BLaER1 treated with 17β-estradiol and CSF1 and Interleukin-3, amounts not matched to agents 10 nM and 100 nM (cell line): ENCODE measurements at regions not wholly inside any gene's neighbourhood (a gene's known extent, or its start where the extent isn't known, plus 50 kb on each side); places are given as distances from the start of the nearest gene placed in this dataset.

Experiments used
- H3K27ac ChIP-seq, 11 experiments: shearing (Covaris generic); formaldehyde crosslinking; 2 replicates each; pipeline ENCODE4 v1.8.1; 2022
- H3K27me3 ChIP-seq, 11 experiments: shearing (Covaris generic); formaldehyde crosslinking; 2 replicates each; pipeline ENCODE4 v1.8.1; 2022
- H3K36me3 ChIP-seq, 11 experiments: shearing (Covaris generic); formaldehyde crosslinking; 2 replicates each; pipeline ENCODE4 v1.8.1; 2022
- H3K4me1 ChIP-seq, 10 experiments: shearing (Covaris generic); formaldehyde crosslinking; 2 replicates each; pipeline ENCODE4 v1.8.1; 2022
- H3K4me2 ChIP-seq, 11 experiments: shearing (Covaris generic); formaldehyde crosslinking; 2 replicates each; pipeline ENCODE4 v1.8.1; 2022
- H3K4me3 ChIP-seq, 10 experiments: shearing (Covaris generic); formaldehyde crosslinking; 2 replicates each; pipeline ENCODE4 v1.8.1; 2022
- H3K9ac ChIP-seq, 11 experiments: shearing (Covaris generic); formaldehyde crosslinking; 2 replicates each; pipeline ENCODE4 v1.8.1; 2022
- H3K9me3 ChIP-seq, 11 experiments: shearing (Covaris generic); formaldehyde crosslinking; replicated peaks in 1 of 11; 2 replicates each; pipeline ENCODE4 v1.8.1; 2022
- H4K20me1 ChIP-seq, 11 experiments: shearing (Covaris generic); formaldehyde crosslinking; 2 replicates each; pipeline ENCODE4 v1.8.1; 2022
- Cebpa-rat ChIP-seq, 11 experiments: shearing (Covaris generic); IDR thresholded peaks; 2 replicates each; pipeline ENCODE4 v1.8.1; 2022

DNA sequence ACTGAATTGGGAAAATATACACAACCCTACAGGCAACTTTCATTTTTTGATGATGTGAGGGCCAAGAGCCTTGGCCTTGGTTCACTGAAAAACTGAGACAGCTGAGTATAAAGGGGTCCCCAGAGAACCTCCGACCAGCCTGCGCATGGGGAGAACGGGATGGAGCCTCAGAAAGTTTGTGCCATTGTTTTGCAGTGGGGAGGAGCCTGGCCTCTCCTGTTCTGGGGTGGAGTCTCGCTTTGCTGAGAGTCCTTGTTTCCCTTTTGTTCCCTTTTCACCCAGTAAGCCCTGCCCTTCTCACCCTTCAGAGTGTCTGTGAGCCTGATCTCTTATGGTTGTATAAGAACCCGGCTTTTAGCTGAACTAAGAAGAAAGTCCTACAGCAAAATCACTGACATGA, 193.2 kb upstream of the AKR1E2 start:
- Histone ChIP-seq H3K27ac (no peak overlapping the region), H3K4me3 (no peak overlapping the region), H3K36me3 (no peaks in the 10 kb centered on the region), H3K9me3 (peaks cover 6 to 16% (median 9%) of the 10 kb centered on the region in 11 experiments; a peak in 21 of 22 replicates), H3K4me2 (no peak overlapping the region), H3K27me3 (no peaks in the 10 kb centered on the region), H3K9ac (no peak overlapping the region), H4K20me1 (no peaks in the 10 kb centered on the region), H3K4me1 (no peaks in the 10 kb centered on the region)
- TF ChIP-seq Cebpa-rat (IDR thresholded peaks at IDR 0.05), result no peak

GRCh38 chr10:4626919-4627318, 199.1 kb upstream of the AKR1E2 start:
- Histone ChIP-seq H3K27ac (no peak overlapping the region), H3K4me1 (peaks cover 0 to 6% (median 0%) of the 10 kb centered on the region in 10 experiments; a peak in 1 of 20 replicates), H3K4me2 (no peak overlapping the region), H3K27me3 (no peaks in the 10 kb centered on the region), H3K9me3 (peaks cover 16 to 38% (median 20%) of the 10 kb centered on the region in 11 experiments), H3K36me3 (no peaks in the 10 kb centered on the region), H4K20me1 (no peaks in the 10 kb centered on the region), H3K4me3 (no peak overlapping the region), H3K9ac (no peak overlapping the region)
- no peak for TF ChIP-seq Cebpa-rat (IDR thresholded peaks at IDR 0.05)

DNA sequence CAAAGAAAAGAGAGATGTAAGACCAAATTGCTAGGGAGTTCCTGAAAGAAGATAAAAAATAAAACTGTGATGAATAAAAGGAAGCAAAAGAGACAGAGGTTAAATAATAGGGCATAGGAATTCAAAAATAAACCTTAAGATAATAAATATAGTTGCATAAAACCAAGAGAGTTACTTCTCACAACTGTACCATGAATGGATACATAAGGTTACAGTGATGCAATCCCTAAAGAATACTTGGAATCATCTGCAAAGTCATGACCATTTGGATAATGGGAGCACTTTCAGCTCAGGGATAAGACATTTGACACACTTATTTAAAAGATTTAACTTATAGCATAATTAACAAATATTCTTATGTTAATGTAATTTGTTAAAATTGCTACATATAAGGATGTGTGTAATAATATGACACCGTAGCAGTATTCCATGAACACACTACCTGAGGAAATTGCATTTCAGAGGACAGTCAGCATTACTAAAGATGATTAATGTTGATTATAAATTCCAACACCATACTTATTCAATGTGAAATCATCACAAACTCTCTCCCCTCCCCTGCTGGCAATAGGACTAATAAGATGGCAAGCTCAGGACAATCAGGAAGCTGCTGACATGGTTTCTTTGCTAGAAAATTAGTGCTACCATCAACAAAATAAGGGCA, 202.1 kb upstream of the AKR1E2 start:
- 0 out of 22 replicates have a peak overlapping the region, but pooled peaks of 1 of the 11 experiments have one; percentile 8 for H3K4me2 ChIP-seq
- H3K27ac ChIP-seq, result no peak overlapping the region
- TF ChIP-seq Cebpa-rat (IDR thresholded peaks at IDR 0.05), result no peak
- no peaks in the 10 kb centered on the region for H3K27me3 ChIP-seq
- H3K4me1 ChIP-seq, result peaks cover 0 to 6% (median 0%) of the 10 kb centered on the region in 10 experiments; a peak in 1 of 20 replicates
- no peaks in the 10 kb centered on the region for H4K20me1 ChIP-seq
- H3K9me3 ChIP-seq, result peaks cover 16 to 33% (median 20%) of the 10 kb centered on the region in 11 experiments
- H3K4me3 ChIP-seq, result no peak overlapping the region
- H3K9ac ChIP-seq, result no peak overlapping the region
- H3K36me3 ChIP-seq, result no peaks in the 10 kb centered on the region

GRCh38 chr10:4623200-4623599, 202.8 kb upstream of the AKR1E2 start:
- Histone ChIP-seq H3K27me3 (no peaks in the 10 kb centered on the region), H3K4me3 (no peak overlapping the region), H4K20me1 (no peaks in the 10 kb centered on the region), H3K4me1 (peaks cover 0 to 6% (median 0%) of the 10 kb centered on the region in 10 experiments; a peak in 1 of 20 replicates), H3K27ac (no peak overlapping the region), H3K9me3 (peaks cover 13 to 26% (median 17%) of the 10 kb centered on the region in 11 experiments), H3K36me3 (no peaks in the 10 kb centered on the region), H3K4me2 (0 out of 22 replicates have a peak overlapping the region, but pooled peaks of 1 of the 11 experiments have one; percentile 8), H3K9ac (no peak overlapping the region)
- TF ChIP-seq Cebpa-rat (IDR thresholded peaks at IDR 0.05), result no peak

DNA sequence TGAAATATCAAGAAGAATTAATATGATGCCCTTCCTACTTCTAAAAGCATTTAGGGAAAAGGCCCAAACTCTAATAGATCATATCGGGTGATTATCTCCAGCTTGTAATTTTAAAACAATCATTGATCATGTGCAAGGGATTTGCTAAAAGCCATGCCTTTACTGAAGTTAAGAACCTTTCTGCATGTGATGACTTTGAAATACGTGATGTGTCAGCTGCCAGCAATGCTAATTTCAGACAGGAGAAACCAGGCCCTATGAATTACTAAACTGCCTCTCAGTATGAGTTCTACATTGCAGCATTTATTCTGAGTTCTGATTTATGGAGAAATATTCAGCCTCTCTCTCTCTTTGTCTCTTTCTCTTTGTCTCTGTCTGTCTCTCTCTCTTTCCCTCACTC, 203.6 kb upstream of the AKR1E2 start:
- Histone ChIP-seq H3K4me2 (no peak overlapping the region), H3K27ac (no peak overlapping the region), H4K20me1 (no peaks in the 10 kb centered on the region), H3K4me1 (peaks cover 0 to 6% (median 0%) of the 10 kb centered on the region in 10 experiments; a peak in 1 of 20 replicates), H3K9ac (no peak overlapping the region), H3K9me3 (peaks cover 6 to 22% (median 9%) of the 10 kb centered on the region in 11 experiments), H3K4me3 (no peak overlapping the region), H3K27me3 (no peaks in the 10 kb centered on the region), H3K36me3 (no peaks in the 10 kb centered on the region)
- no peak for TF ChIP-seq Cebpa-rat (IDR thresholded peaks at IDR 0.05)

DNA sequence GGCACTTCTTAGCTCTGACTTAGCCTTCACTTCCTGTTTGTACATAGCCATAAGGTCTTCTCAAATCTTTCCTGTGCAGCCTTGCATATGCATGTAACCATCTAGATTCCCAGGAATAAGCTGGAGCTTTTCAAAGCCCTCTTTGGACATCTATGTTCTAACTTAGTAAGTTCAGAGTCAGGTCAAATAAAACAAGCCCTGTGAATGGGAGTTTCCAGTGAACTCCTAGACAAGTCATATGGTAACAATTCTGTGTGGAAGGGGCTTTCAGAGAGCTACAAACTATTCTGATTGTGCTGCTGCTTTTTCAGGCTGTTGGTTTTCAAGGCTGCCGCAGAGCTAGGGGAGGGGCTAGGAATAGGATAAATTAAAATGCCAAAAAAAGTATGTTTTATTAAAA, 208.4 kb upstream of the AKR1E2 start:
- Histone ChIP-seq H3K27me3 (no peaks in the 10 kb centered on the region), H3K4me3 (no peak overlapping the region)

DNA sequence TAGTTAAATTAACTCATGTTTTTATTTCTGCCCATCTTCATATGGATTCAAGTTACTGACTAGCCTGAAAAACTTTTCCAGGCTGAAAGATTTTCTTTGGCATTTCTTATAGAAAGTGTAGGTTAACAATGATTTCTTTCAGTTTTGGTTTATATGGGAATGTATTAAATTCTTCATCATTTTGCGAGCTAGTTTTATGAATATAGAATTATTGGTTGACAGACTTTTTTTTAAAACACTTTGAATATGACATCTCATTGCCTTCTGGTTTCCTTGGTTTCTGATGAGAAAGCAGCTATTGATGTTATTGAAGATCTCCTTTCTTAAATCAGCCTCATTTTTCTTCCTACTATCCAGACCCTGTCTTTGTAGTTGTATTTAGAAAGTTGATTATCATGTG, 211.0 kb upstream of the AKR1E2 start:
- no peak for TF ChIP-seq Cebpa-rat (IDR thresholded peaks at IDR 0.05)
- H3K9ac ChIP-seq, result no peak overlapping the region

More for the DNA sequence above, 208.4 kb upstream of the AKR1E2 start:
- H3K4me2 ChIP-seq, result no peak overlapping the region
- no peaks in the 10 kb centered on the region for H3K4me1 ChIP-seq
- no peaks in the 10 kb centered on the region for H3K36me3 ChIP-seq
- H3K9me3 ChIP-seq, result peaks cover 12 to 38% (median 16%) of the 10 kb centered on the region in 11 experiments; a peak in 21 of 22 replicates
- no peaks in the 10 kb centered on the region for H4K20me1 ChIP-seq
- H3K9ac ChIP-seq, result no peak overlapping the region
- no peak for TF ChIP-seq Cebpa-rat (IDR thresholded peaks at IDR 0.05)
- H3K27ac ChIP-seq, result no peak overlapping the region

GRCh38 chr10:4609251-4609650, 216.8 kb upstream of the AKR1E2 start:
- peaks cover 0 to 3% (median 0%) of the 10 kb centered on the region in 11 experiments; a peak in 1 of 22 replicates for H3K9me3 ChIP-seq
- H3K27me3 ChIP-seq, result no peaks in the 10 kb centered on the region
- TF ChIP-seq Cebpa-rat (IDR thresholded peaks at IDR 0.05), result no peak
- no peak overlapping the region for H3K9ac ChIP-seq
- H3K36me3 ChIP-seq, result no peaks in the 10 kb centered on the region
- H3K27ac ChIP-seq, result no peak overlapping the region
- no peak overlapping the region for H3K4me3 ChIP-seq
- no peaks in the 10 kb centered on the region for H3K4me1 ChIP-seq
- H3K4me2 ChIP-seq, result no peak overlapping the region
- no peaks in the 10 kb centered on the region for H4K20me1 ChIP-seq

More for the DNA sequence above, 211.0 kb upstream of the AKR1E2 start:
- Histone ChIP-seq H3K4me3 (no peak overlapping the region), H3K9me3 (peaks cover 12 to 38% (median 16%) of the 10 kb centered on the region in 11 experiments; a peak in 21 of 22 replicates), H3K27ac (no peak overlapping the region), H3K4me1 (no peaks in the 10 kb centered on the region), H4K20me1 (no peaks in the 10 kb centered on the region), H3K4me2 (no peak overlapping the region), H3K27me3 (no peaks in the 10 kb centered on the region), H3K36me3 (no peaks in the 10 kb centered on the region)

GRCh38 chr10:4607681-4608080, 218.3 kb upstream of the AKR1E2 start:
- Histone ChIP-seq H3K27me3 (no peaks in the 10 kb centered on the region), H3K27ac (no peak overlapping the region), H3K9ac (no peak overlapping the region), H3K4me3 (no peak overlapping the region), H3K9me3 (peaks cover 0 to 6% (median 0%) of the 10 kb centered on the region in 11 experiments; a peak in 2 of 22 replicates), H3K4me1 (no peaks in the 10 kb centered on the region), H3K4me2 (no peak overlapping the region), H4K20me1 (no peaks in the 10 kb centered on the region), H3K36me3 (no peaks in the 10 kb centered on the region)
- no peak for TF ChIP-seq Cebpa-rat (IDR thresholded peaks at IDR 0.05)
